BLaER1 (cell line): ENCODE measurements at regions not wholly inside any gene's neighbourhood (a gene's known extent, or its start where the extent isn't known, plus 50 kb on each side); places are given as distances from the start of the nearest gene placed in this dataset.

Source experiments
- H3K27ac ChIP-seq: shearing (Covaris generic); formaldehyde crosslinking; 2 replicates; pipeline ENCODE4 v1.8.1; 2022
- H3K27me3 ChIP-seq: shearing (Covaris generic); formaldehyde crosslinking; 2 replicates; pipeline ENCODE4 v1.8.1; 2022
- H3K36me3 ChIP-seq: shearing (Covaris generic); formaldehyde crosslinking; 2 replicates; pipeline ENCODE4 v1.8.1; 2022
- H3K4me1 ChIP-seq: shearing (Covaris generic); formaldehyde crosslinking; 2 replicates; pipeline ENCODE4 v1.8.1; 2022
- H3K4me2 ChIP-seq: shearing (Covaris generic); formaldehyde crosslinking; 2 replicates; pipeline ENCODE4 v1.8.1; 2022
- H3K4me3 ChIP-seq: shearing (Covaris generic); formaldehyde crosslinking; 2 replicates; pipeline ENCODE4 v1.8.1; 2022
- H3K9ac ChIP-seq: shearing (Covaris generic); formaldehyde crosslinking; 2 replicates; pipeline ENCODE4 v1.8.1; 2022
- H3K9me3 ChIP-seq: shearing (Covaris generic); formaldehyde crosslinking; 2 replicates; pipeline ENCODE4 v1.8.1; 2022
- H4K20me1 ChIP-seq: shearing (Covaris generic); formaldehyde crosslinking; 2 replicates; pipeline ENCODE4 v1.8.1; 2022
- Cebpa-rat ChIP-seq: shearing (Covaris generic); IDR thresholded peaks from 2 replicates; pipeline ENCODE4 v1.8.1; 2022

DNA sequence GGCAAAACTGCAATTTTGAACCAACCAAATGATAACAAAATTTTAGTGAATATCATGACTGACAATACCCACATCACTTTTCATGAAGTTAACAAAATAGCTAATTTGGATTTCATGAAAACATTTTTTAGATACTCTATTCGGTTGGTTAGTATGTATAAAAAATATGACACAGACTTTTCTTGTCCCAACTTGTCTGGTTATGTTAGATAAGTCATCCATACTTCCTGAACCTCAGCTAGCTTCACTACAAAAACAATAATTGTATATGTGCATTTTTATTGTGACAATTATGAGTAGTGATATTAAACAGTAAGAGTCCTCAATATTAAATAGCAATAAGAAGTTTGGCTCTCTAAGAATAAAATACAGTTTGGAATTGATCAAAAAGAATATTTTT lies 408.1 kb upstream of the DSEL start:
- no peaks in the 10 kb centered on the region for H3K9me3 ChIP-seq
- no peak overlapping the region for H3K9ac ChIP-seq
- no peaks in the 10 kb centered on the region for H3K36me3 ChIP-seq
- H3K4me2 ChIP-seq = no peak overlapping the region
- no peaks in the 10 kb centered on the region for H3K4me1 ChIP-seq
- no peaks in the 10 kb centered on the region for H4K20me1 ChIP-seq
- TF ChIP-seq Cebpa-rat = no peak
- no peaks in the 10 kb centered on the region for H3K27me3 ChIP-seq
- no peak overlapping the region for H3K4me3 ChIP-seq
- no peak overlapping the region for H3K27ac ChIP-seq

DNA sequence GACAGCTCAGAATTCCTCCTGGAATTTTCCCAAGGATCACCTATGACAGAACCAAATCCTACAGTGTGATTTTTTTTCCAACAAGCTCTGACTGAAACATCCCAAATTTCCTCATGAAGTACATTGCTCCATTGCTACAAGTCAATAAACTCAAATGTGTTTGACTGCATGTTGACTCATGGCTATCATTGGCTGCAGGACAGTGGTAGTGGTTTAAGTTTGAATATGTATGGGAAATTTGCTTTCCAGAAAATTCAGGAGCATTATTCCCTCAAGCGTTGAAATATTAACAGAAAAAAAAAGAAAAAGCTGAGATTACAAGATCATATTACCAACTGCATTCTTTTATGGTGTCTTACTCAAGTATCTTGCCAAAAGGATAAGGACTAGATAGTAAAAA lies 402.8 kb upstream of the DSEL start:
- TF ChIP-seq Cebpa-rat = no peak
- H3K27me3 ChIP-seq = no peaks in the 10 kb centered on the region
- no peaks in the 10 kb centered on the region for H3K36me3 ChIP-seq
- H3K27ac ChIP-seq = no peak overlapping the region
- no peak overlapping the region for H3K4me3 ChIP-seq
- no peak overlapping the region for H3K4me2 ChIP-seq
- H3K9ac ChIP-seq = no peak overlapping the region
- H3K4me1 ChIP-seq = no peaks in the 10 kb centered on the region
- no peaks in the 10 kb centered on the region for H4K20me1 ChIP-seq
- no peaks in the 10 kb centered on the region for H3K9me3 ChIP-seq

DNA sequence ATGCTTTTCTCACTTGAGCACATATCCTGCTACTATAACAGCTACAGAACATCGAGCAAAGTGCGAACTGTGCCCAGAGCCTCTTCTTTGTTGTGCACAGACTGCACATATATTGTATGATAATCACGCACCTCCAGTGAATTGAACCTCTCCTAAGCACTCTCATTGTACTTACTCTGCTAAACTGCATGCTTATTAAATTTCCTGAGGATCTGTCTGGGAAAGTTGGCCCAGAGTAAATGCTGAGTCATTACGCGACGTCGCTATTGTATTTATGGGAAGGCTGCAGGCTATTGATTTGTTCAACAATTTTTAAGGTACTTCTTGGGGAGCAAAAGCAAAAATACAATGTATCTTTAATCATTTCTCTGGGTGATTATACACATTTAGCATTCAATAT lies 399.6 kb upstream of the DSEL start:
- no peak overlapping the region for H3K9ac ChIP-seq
- H3K4me1 ChIP-seq = no peaks in the 10 kb centered on the region
- H3K4me2 ChIP-seq = no peak overlapping the region
- no peaks in the 10 kb centered on the region for H3K9me3 ChIP-seq
- no peaks in the 10 kb centered on the region for H3K36me3 ChIP-seq
- H3K27me3 ChIP-seq = no peaks in the 10 kb centered on the region
- no peak overlapping the region for H3K27ac ChIP-seq
- no peaks in the 10 kb centered on the region for H4K20me1 ChIP-seq
- no peak for TF ChIP-seq Cebpa-rat
- H3K4me3 ChIP-seq = no peak overlapping the region

DNA sequence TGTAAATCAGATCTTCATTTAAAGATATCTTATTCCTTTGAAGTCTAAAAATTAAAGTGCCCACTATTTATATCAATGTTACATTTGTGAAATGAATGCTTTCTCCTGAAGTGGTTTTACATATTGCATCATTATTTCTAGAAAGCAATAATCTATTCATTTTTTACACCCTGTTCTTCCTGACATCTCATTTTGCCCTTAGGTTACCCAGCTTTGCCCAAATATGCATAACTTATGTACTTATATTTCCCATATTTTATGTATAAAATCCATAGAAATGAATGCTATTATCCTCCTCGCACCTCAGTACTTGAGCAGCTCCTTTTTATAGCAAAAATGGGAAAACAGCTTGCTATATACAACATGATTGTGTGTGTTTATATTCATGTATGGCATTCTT lies 396.5 kb upstream of the DSEL start:
- no peak for TF ChIP-seq Cebpa-rat
- Histone ChIP-seq H3K9me3 (no peaks in the 10 kb centered on the region), H4K20me1 (no peaks in the 10 kb centered on the region), H3K4me3 (no peak overlapping the region), H3K27ac (no peak overlapping the region), H3K4me1 (no peaks in the 10 kb centered on the region), H3K4me2 (no peak overlapping the region), H3K9ac (no peak overlapping the region), H3K27me3 (no peaks in the 10 kb centered on the region), H3K36me3 (no peaks in the 10 kb centered on the region)

DNA sequence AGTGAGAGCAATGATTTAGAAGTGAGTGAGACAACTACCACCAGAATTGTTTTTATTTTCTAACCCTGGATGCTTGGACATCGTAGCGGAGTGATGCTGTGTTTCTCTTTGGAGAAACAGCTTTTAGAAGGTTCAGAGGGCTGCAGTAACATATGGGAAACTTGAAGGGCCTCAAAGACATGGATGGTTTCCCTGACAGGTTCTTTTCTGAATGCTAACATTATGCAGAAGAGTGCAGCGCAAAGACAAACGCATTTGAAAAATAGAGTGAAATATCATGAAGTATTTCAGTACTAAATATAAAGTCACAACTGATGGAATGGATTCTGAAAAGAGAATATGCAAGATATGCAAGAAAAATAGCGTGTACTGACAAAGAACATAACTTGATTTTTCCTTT lies 385.1 kb upstream of the DSEL start:
- H3K4me3 ChIP-seq = no peak overlapping the region
- no peaks in the 10 kb centered on the region for H3K9me3 ChIP-seq
- TF ChIP-seq Cebpa-rat = no peak
- no peak overlapping the region for H3K4me2 ChIP-seq
- no peak overlapping the region for H3K27ac ChIP-seq
- H3K9ac ChIP-seq = no peak overlapping the region
- no peaks in the 10 kb centered on the region for H3K27me3 ChIP-seq
- H3K36me3 ChIP-seq = no peaks in the 10 kb centered on the region
- no peaks in the 10 kb centered on the region for H4K20me1 ChIP-seq
- no peaks in the 10 kb centered on the region for H3K4me1 ChIP-seq

DNA sequence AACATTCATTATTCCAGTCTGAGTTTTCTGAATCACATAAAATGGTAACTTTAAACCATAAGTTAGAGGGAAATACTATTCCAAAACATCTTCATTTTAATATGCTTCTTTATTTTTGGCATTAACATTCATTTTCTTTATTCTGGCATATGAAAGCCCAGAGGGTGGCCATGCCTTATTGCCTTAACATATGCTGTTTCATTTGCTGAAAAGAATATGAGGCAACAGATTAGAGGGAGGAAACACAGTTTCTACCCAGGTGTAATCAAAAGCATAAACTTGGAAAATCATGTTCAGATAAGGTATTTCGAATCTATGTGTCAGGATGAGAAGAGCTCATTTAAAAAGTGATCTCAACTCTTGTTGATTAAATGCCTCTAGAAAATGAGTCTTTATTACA lies 379.9 kb upstream of the DSEL start:
- H3K27me3 ChIP-seq = no peaks in the 10 kb centered on the region

DNA sequence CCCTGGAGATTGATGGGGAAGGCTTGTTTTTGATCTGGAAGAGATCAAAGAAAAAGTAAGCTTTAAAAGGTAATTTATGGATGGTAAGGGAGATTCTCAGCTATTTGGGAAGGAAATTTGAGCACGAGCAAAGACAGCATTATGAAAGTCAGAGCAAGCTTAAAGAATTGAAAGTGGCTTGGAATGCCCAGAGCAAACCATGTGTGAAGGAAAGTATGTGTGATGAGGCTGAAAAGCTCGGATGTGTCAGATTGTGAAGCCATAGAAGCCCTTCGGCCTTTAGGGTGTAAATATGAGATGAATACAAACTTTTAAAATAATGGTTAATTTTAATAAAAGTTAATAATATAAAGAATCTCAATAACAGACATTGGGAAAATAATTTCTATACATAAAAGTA lies 377.4 kb upstream of the DSEL start:
- Histone ChIP-seq H3K27ac (no peak overlapping the region), H3K36me3 (no peaks in the 10 kb centered on the region), H3K9ac (no peak overlapping the region), H4K20me1 (no peaks in the 10 kb centered on the region), H3K4me2 (no peak overlapping the region), H3K9me3 (no peaks in the 10 kb centered on the region), H3K27me3 (no peaks in the 10 kb centered on the region), H3K4me1 (no peaks in the 10 kb centered on the region), H3K4me3 (no peak overlapping the region)
- TF ChIP-seq Cebpa-rat = no peak

More for the DNA sequence above, 379.9 kb upstream of the DSEL start:
- no peaks in the 10 kb centered on the region for H3K4me1 ChIP-seq
- no peak overlapping the region for H3K4me3 ChIP-seq
- H3K27ac ChIP-seq = no peak overlapping the region
- H3K9me3 ChIP-seq = no peaks in the 10 kb centered on the region
- H3K36me3 ChIP-seq = no peaks in the 10 kb centered on the region
- H3K9ac ChIP-seq = no peak overlapping the region
- no peaks in the 10 kb centered on the region for H4K20me1 ChIP-seq
- H3K4me2 ChIP-seq = no peak overlapping the region
- TF ChIP-seq Cebpa-rat = no peak

DNA sequence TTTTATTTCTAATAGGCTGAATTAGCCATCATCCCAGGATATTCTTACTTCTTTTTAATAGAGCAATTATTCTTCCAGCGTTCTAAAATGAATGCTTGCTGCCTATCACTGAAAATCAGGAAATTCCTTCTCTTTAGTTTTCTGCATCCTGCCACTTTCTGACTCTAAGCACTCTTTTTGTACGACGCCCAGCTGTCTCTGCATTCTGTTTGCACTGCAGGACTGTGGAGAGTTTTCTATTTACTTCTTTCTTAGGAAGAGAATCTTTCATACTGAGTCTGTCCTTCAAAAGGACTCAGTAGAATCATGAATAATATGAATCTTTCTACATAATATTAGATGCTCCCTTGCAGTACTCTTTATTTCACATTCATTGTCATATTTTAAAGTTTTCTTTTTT lies 360.4 kb upstream of the DSEL start:
- Histone ChIP-seq H3K27me3 (no peaks in the 10 kb centered on the region), H4K20me1 (no peaks in the 10 kb centered on the region), H3K4me1 (no peaks in the 10 kb centered on the region), H3K4me3 (no peak overlapping the region), H3K9me3 (no peaks in the 10 kb centered on the region), H3K4me2 (no peak overlapping the region), H3K36me3 (no peaks in the 10 kb centered on the region), H3K9ac (no peak overlapping the region), H3K27ac (no peak overlapping the region)
- no peak for TF ChIP-seq Cebpa-rat

DNA sequence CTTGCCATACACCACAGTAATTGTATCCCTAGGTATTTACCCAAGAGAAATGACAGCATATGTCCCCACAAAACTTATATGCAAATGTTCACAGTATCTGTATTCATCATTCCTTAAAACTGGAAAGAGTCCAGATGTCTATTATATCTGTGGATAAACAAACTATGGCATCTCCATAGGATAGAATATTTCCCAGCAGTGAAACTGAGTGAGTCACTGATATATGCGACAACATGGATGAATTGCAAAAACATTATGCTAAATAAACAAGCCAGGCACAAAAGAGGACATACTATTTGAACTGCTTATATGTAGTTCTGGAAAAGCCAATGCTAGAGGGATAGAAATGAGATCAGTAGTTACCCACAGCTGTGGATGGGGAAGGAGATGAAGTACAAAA lies 359.4 kb upstream of the DSEL start:
- TF ChIP-seq Cebpa-rat = no peak
- Histone ChIP-seq H3K4me1 (no peaks in the 10 kb centered on the region), H3K9me3 (no peaks in the 10 kb centered on the region), H3K36me3 (no peaks in the 10 kb centered on the region), H3K27ac (no peak overlapping the region), H3K27me3 (no peaks in the 10 kb centered on the region), H3K9ac (no peak overlapping the region), H3K4me3 (no peak overlapping the region), H4K20me1 (no peaks in the 10 kb centered on the region), H3K4me2 (no peak overlapping the region)

DNA sequence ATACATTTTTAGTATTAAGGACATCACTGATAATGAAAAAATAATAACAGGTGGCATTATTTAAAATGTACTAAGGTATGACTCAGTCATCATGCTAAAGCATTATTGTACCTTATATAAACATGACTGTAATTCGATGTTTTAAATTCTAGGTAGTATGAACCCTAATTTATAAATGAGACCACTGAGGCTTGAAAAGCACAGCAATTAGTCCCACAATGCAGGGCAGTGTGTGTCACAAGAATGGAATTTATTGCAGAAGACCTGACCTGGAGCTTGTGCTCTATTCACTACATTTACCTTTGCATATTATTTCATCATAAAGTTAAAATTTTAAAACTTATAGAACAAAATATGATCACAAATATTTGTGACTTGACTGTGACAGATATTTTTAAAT lies 358.5 kb upstream of the DSEL start:
- Histone ChIP-seq H3K4me3 (no peak overlapping the region), H3K4me2 (no peak overlapping the region), H4K20me1 (no peaks in the 10 kb centered on the region), H3K9ac (no peak overlapping the region), H3K27ac (no peak overlapping the region), H3K9me3 (no peaks in the 10 kb centered on the region), H3K36me3 (no peaks in the 10 kb centered on the region), H3K4me1 (no peaks in the 10 kb centered on the region), H3K27me3 (no peaks in the 10 kb centered on the region)
- TF ChIP-seq Cebpa-rat = no peak

DNA sequence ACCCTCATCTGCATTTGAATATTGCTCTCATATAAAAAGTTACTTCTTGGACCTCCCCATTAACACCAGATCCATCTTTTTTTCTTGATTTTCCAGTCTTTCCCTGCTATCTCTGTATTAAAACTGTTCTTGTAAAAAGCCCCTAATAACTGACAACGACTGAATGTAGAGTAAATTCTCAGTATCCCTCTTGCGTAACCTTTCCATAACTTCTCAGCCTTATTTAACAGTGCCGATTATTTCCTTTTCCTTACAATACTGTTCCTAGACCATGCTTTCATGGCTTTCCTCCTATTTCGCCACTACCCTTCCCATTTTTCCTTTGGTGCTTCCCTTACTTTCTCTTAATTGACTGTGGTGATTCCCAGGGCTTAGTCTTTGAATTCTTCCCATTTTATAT lies 348.9 kb upstream of the DSEL start:
- H3K4me2 ChIP-seq = no peak overlapping the region
- H3K9ac ChIP-seq = no peak overlapping the region
- no peak; the same call in 1 of the 2 replicates for TF ChIP-seq Cebpa-rat
- H3K9me3 ChIP-seq = no peaks in the 10 kb centered on the region
- no peaks in the 10 kb centered on the region for H3K27me3 ChIP-seq
- no peaks in the 10 kb centered on the region for H3K36me3 ChIP-seq
- H3K4me1 ChIP-seq = no peaks in the 10 kb centered on the region
- no peaks in the 10 kb centered on the region for H4K20me1 ChIP-seq
- H3K27ac ChIP-seq = no peak overlapping the region
- H3K4me3 ChIP-seq = no peak overlapping the region
